ENCODE measurements at regions not wholly inside any gene's neighbourhood (a gene's known extent, or its start where the extent isn't known, plus 50 kb on each side); places are given as distances from the start of the nearest gene placed in this dataset.

DNA sequence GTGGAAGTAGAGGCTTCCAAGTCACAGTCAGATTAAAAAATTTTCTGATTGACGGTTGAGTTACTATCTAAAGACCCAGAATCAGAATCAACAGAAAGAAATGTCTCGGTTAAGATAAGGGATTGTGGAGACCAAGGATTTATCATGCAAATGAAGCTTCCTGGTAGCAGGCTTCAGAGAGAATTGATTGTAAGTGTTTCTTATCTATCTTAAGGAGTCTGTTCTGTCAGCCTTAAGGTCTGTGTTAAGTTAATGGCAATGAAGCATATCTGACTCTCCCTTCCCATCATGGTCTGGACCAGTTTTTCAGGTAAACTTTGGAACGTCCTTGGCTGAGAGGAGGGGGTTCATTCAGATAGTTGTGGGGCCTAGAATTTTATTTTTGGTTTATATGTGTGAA lies 780.2 kb downstream of the FAM133A start (continued):
- TF ChIP-seq, protein P1, sequence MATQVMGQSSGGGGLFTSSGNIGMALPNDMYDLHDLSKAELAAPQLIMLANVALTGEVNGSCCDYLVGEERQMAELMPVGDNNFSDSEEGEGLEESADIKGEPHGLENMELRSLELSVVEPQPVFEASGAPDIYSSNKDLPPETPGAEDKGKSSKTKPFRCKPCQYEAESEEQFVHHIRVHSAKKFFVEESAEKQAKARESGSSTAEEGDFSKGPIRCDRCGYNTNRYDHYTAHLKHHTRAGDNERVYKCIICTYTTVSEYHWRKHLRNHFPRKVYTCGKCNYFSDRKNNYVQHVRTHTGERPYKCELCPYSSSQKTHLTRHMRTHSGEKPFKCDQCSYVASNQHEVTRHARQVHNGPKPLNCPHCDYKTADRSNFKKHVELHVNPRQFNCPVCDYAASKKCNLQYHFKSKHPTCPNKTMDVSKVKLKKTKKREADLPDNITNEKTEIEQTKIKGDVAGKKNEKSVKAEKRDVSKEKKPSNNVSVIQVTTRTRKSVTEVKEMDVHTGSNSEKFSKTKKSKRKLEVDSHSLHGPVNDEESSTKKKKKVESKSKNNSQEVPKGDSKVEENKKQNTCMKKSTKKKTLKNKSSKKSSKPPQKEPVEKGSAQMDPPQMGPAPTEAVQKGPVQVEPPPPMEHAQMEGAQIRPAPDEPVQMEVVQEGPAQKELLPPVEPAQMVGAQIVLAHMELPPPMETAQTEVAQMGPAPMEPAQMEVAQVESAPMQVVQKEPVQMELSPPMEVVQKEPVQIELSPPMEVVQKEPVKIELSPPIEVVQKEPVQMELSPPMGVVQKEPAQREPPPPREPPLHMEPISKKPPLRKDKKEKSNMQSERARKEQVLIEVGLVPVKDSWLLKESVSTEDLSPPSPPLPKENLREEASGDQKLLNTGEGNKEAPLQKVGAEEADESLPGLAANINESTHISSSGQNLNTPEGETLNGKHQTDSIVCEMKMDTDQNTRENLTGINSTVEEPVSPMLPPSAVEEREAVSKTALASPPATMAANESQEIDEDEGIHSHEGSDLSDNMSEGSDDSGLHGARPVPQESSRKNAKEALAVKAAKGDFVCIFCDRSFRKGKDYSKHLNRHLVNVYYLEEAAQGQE (IDR thresholded peaks at IDR 0.05): no peak

DNA sequence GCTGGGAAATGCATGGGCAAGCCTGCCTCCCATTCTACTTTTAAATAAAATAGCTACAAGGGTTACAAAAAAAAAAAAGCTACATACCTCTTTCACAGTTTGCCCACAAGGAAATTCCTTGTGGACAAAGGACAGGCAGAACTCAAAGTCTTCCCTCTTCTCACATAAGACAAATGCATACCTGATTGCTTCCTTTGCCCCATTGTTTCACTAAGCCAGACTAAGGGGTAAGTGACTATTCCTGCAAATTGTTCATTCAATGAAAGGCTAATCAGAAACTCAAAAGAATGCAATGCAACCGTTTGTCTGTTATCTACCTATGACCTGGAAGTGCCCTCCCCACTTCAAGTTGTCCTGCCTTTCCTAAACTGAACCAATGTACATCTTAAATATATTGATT lies 780.6 kb downstream of the FAM133A start:
- Histone ChIP-seq H3K4me1 (ENCODE audit: control insufficient read depth in 4 of 4, insufficient read depth in 4 of 4, low read length in 3 of 4) (no peaks in the 10 kb centered on the region), H3K4me3 (ENCODE audit: low read depth in 1 of 3, low read length in 3 of 3) (no peak overlapping the region), H3K27me3 (ENCODE audit: control insufficient read depth in 4 of 4, insufficient read depth in 4 of 4, low read length in 3 of 4) (no peaks in the 10 kb centered on the region), H3K36me3 (ENCODE audit: control insufficient read depth in 4 of 4, insufficient read depth in 3 of 4, low read depth in 1 of 4, low read length in 3 of 4) (no peaks in the 10 kb centered on the region), H3K27ac (ENCODE audit: low read depth in 1 of 2, low read length in 2 of 2) (no peak overlapping the region), H3K9ac (ENCODE audit: low read depth in 1 of 2, low read length in 2 of 2) (no peak overlapping the region), H3K9me3 (ENCODE audit: control insufficient read depth in 4 of 4, low read length in 3 of 4) (no peaks in the 10 kb centered on the region)
- TF ChIP-seq HNF4G (IDR thresholded peaks at IDR 0.05) (no peak), FOXA1 (IDR thresholded peaks at IDR 0.05) (no peak), RAD21 (IDR thresholded peaks at IDR 0.05) (no peak), FOXA2 (IDR thresholded peaks at IDR 0.05) (no peak), TAF1 (conservative IDR thresholded peaks at IDR 0.05) (no peak), JUND (IDR thresholded peaks at IDR 0.05) (no peak)
- TF ChIP-seq, protein P2, sequence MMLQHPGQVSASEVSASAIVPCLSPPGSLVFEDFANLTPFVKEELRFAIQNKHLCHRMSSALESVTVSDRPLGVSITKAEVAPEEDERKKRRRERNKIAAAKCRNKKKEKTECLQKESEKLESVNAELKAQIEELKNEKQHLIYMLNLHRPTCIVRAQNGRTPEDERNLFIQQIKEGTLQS (IDR thresholded peaks at IDR 0.05): no peak
- TF ChIP-seq, protein P3, sequence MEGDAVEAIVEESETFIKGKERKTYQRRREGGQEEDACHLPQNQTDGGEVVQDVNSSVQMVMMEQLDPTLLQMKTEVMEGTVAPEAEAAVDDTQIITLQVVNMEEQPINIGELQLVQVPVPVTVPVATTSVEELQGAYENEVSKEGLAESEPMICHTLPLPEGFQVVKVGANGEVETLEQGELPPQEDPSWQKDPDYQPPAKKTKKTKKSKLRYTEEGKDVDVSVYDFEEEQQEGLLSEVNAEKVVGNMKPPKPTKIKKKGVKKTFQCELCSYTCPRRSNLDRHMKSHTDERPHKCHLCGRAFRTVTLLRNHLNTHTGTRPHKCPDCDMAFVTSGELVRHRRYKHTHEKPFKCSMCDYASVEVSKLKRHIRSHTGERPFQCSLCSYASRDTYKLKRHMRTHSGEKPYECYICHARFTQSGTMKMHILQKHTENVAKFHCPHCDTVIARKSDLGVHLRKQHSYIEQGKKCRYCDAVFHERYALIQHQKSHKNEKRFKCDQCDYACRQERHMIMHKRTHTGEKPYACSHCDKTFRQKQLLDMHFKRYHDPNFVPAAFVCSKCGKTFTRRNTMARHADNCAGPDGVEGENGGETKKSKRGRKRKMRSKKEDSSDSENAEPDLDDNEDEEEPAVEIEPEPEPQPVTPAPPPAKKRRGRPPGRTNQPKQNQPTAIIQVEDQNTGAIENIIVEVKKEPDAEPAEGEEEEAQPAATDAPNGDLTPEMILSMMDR (IDR thresholded peaks at IDR 0.05; ENCODE audit: low read depth, low read length, missing input control): no peak
- TF ChIP-seq, protein P1 (IDR thresholded peaks at IDR 0.05): no peak
- TF ChIP-seq, protein P4, sequence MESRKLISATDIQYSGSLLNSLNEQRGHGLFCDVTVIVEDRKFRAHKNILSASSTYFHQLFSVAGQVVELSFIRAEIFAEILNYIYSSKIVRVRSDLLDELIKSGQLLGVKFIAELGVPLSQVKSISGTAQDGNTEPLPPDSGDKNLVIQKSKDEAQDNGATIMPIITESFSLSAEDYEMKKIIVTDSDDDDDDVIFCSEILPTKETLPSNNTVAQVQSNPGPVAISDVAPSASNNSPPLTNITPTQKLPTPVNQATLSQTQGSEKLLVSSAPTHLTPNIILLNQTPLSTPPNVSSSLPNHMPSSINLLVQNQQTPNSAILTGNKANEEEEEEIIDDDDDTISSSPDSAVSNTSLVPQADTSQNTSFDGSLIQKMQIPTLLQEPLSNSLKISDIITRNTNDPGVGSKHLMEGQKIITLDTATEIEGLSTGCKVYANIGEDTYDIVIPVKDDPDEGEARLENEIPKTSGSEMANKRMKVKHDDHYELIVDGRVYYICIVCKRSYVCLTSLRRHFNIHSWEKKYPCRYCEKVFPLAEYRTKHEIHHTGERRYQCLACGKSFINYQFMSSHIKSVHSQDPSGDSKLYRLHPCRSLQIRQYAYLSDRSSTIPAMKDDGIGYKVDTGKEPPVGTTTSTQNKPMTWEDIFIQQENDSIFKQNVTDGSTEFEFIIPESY (IDR thresholded peaks at IDR 0.05): no peak
- no peak for DNase-seq (ENCODE audit: low spot score)
- WGBS: 6% methylated on average over 1 of the region's 1 CpG
